Activated CD8-positive, alpha-beta T cell treated with anti-CD3 and anti-CD28 coated beads for 36 hours (primary cell): ENCODE measurements at regions not wholly inside any gene's neighbourhood (a gene's known extent, or its start where the extent isn't known, plus 50 kb on each side); places are given as distances from the start of the nearest gene placed in this dataset.

ENCODE experiments used
- ATAC-seq: fragments of 200-7000 bp; cut with Tn5 transposase; one replicate; pipeline ENCODE4 v1.10.0; 2021; ENCODE audit warnings: mild to moderate bottlenecking, moderate library complexity
- CTCF ChIA-PET: fragments of 350-600 bp; sonication (Branson Sonifier 250); formaldehyde crosslinking; loops from one replicate; lab custom pipeline; 2021; ENCODE audit warnings: antibody characterized with exemption; lab: Charles Lee
- POLR2A ChIA-PET: fragments of 350-600 bp; sonication (Branson Sonifier 250); formaldehyde crosslinking; loops from one replicate; lab custom pipeline; 2021; ENCODE audit warnings: antibody characterized with exemption; lab: Charles Lee
- DNase-seq: peaks from one replicate; pipeline ENCODE4 v3.0.0-alpha.2; 2020
- H3K27ac Mint-ChIP-seq: one replicate; pipeline ENCODE4 v1.8.0; 2021; ENCODE audit warnings: mild to moderate bottlenecking, mixed read lengths
- H3K27me3 Mint-ChIP-seq: one replicate; pipeline ENCODE4 v1.8.0; 2021; ENCODE audit warnings: mixed read lengths
- H3K36me3 Mint-ChIP-seq: one replicate; pipeline ENCODE4 v1.8.0; 2021; ENCODE audit warnings: low read depth, mixed read lengths
- H3K4me1 Mint-ChIP-seq: one replicate; pipeline ENCODE4 v1.8.0; 2021; ENCODE audit warnings: low read depth, mixed read lengths
- H3K4me3 Mint-ChIP-seq: one replicate; pipeline ENCODE4 v1.8.0; 2021; ENCODE audit warnings: mild to moderate bottlenecking, moderate library complexity, mixed read lengths
- H3K9me3 Mint-ChIP-seq: one replicate; pipeline ENCODE4 v1.8.0; 2021; ENCODE audit warnings: mixed read lengths
- intact Hi-C: fragments of 100-400 bp; cut with micrococcal nuclease; formaldehyde crosslinking; loops from one replicate; pipeline ENCODE4 v1.10.0; 2022
- TF ChIP-seq, protein P1 (sequence below): fragments of 200-600 bp; IDR thresholded peaks from one replicate; pipeline ENCODE4 v1.8.0; 2022; ENCODE audit warnings: antibody characterized with exemption, mild to moderate bottlenecking

DNA sequence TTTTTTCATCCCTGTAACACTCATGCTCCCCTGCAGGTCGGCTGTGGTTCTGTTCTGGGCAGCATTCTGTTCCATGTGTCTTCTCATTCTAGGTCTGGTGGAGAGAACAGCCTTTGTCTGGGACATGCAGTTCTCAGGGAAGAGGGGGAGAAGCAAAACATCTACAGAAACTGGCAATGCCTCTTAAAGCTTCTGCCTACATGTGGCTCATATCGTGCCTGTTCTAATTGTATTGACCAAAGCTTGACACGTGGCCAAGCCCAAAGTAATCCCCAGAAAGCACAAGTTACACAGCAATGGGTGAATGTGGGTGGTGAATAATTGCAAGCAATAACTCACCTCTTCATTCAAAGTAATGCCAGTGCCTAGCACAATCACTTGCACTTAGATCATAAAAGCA, 218.2 kb upstream of the IL12B start:
- no peaks in the 10 kb centered on the region for H3K9me3 Mint-ChIP-seq
- intact Hi-C loops = no loop called here
- CTCF ChIA-PET = no interaction called here
- no peak overlapping the region for H3K4me3 Mint-ChIP-seq
- H3K36me3 Mint-ChIP-seq = no peaks in the 10 kb centered on the region
- H3K27ac Mint-ChIP-seq = no peak overlapping the region
- TF ChIP-seq, protein P1, sequence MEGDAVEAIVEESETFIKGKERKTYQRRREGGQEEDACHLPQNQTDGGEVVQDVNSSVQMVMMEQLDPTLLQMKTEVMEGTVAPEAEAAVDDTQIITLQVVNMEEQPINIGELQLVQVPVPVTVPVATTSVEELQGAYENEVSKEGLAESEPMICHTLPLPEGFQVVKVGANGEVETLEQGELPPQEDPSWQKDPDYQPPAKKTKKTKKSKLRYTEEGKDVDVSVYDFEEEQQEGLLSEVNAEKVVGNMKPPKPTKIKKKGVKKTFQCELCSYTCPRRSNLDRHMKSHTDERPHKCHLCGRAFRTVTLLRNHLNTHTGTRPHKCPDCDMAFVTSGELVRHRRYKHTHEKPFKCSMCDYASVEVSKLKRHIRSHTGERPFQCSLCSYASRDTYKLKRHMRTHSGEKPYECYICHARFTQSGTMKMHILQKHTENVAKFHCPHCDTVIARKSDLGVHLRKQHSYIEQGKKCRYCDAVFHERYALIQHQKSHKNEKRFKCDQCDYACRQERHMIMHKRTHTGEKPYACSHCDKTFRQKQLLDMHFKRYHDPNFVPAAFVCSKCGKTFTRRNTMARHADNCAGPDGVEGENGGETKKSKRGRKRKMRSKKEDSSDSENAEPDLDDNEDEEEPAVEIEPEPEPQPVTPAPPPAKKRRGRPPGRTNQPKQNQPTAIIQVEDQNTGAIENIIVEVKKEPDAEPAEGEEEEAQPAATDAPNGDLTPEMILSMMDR = no peak
- POLR2A ChIA-PET = no interaction called here
- ATAC-seq (no peak), DNase-seq (no peak)
- peaks cover 14% of the 10 kb centered on the region for H3K27me3 Mint-ChIP-seq
- H3K4me1 Mint-ChIP-seq = no peaks in the 10 kb centered on the region

DNA sequence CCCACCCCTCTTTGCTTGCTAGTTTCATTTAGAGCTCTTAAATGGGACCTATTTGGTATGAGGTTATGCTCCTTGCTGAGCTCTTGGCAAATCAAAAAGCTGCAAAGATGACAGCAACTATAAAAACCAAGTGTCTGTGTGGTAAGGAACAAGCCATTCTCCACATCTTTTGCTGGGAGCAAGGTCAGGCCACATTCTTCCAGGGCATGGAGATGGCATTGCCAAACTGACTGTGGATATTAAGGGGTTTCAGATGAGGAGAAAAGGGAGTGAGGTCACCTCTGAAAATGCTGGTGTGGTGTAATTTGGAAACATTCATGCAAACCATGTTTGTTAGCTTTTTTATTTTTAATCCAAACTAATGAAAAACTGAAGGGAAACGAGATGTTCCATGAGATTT, 218.8 kb upstream of the IL12B start:
- ChIA-PET CTCF (no interaction called here), POLR2A (no interaction called here)
- no peaks in the 10 kb centered on the region for H3K9me3 Mint-ChIP-seq
- no peak for ATAC-seq
- no peak overlapping the region for H3K4me3 Mint-ChIP-seq
- intact Hi-C loops = no loop called here
- TF ChIP-seq, protein P1 = no peak
- no peak for DNase-seq
- H3K27me3 Mint-ChIP-seq = peaks cover 14% of the 10 kb centered on the region
- H3K4me1 Mint-ChIP-seq = no peaks in the 10 kb centered on the region
- no peak overlapping the region for H3K27ac Mint-ChIP-seq
- no peaks in the 10 kb centered on the region for H3K36me3 Mint-ChIP-seq

DNA sequence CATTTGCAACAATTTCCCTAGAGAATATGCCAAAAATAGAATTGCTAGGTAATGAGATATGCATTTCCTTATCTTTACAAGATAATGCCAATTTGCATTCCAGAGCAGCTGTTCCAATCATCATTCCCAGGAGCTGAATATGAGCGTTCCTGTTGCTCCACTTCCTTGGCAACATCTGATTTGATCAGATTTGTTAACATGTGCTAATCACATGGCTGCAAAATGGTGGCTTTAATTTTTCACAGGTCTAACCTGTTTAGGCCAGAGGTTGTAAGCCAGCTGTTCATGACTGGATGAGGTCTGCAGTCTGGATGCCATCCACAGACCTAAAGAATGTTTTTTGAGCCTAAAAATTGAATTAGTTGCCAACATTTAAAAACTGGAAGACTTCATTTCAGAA, 220.7 kb upstream of the IL12B start:
- POLR2A ChIA-PET = no interaction called here
- H3K27ac Mint-ChIP-seq = no peak overlapping the region
- H3K4me1 Mint-ChIP-seq = no peaks in the 10 kb centered on the region
- intact Hi-C loops = no loop called here
- ATAC-seq = no peak
- H3K27me3 Mint-ChIP-seq = peaks cover 8% of the 10 kb centered on the region
- H3K36me3 Mint-ChIP-seq = no peaks in the 10 kb centered on the region
- TF ChIP-seq, protein P1 = no peak
- DNase-seq = no peak
- H3K9me3 Mint-ChIP-seq = no peaks in the 10 kb centered on the region
- CTCF ChIA-PET = no interaction called here
- no peak overlapping the region for H3K4me3 Mint-ChIP-seq

DNA sequence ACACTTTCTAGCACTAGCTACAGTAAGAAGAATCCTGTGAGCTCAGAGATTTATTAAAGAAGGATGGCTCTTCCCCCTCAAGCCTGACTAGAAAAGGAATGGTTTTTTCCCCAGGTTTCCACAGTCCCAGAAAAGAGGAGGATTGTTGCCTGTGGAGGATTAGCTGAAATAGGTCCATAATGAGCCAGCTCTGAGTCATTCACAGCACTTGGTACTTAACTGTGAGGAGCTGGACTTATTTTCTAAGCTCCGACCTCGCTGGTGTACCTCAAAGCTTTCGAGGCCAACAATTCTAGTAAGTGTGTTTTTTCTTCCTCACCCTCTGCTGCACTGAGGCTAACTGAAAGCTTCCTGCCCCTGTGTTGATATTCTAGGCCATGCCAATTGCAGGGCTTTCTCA, 222.5 kb upstream of the IL12B start:
- H3K27me3 Mint-ChIP-seq = peaks cover 2% of the 10 kb centered on the region
- no peaks in the 10 kb centered on the region for H3K4me1 Mint-ChIP-seq
- POLR2A ChIA-PET = interaction anchor here (0.9 kb wide), 1 partner anchor 221 kb away, joined by 3 read pairs; no protein-coding TSS in a partner anchor
- H3K9me3 Mint-ChIP-seq = no peaks in the 10 kb centered on the region
- no peaks in the 10 kb centered on the region for H3K36me3 Mint-ChIP-seq
- intact Hi-C loops = no loop called here
- no peak overlapping the region for H3K27ac Mint-ChIP-seq
- CTCF ChIA-PET = interaction anchor here (0.8 kb wide), 1 partner anchor 362 kb away, joined by 3 read pairs; no protein-coding TSS in a partner anchor
- TF ChIP-seq, protein P1 = no peak
- no peak for DNase-seq
- H3K4me3 Mint-ChIP-seq = no peak overlapping the region
- ATAC-seq = no peak

DNA sequence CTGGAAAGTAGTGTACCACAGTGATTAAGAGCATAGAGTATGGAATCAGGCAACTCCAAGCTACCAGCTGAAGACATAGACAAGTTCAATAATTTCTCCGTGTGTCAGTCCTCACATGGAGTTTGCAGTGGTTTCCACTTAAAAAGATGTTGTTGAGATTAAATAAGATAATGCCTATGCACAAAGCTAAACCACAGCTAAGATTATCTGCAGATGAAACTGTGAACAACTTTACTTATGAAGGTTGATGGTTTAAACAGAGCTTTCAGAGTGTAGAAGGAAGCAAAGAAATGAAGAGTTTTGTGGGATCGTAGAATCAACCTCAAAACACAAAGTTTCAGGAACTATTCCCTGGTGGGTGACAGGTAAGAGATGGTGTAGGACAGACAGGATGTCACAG, 223.5 kb upstream of the IL12B start:
- ChIA-PET POLR2A (no interaction called here), CTCF (interaction anchor here (1.0 kb wide), 1 partner anchor 30 kb away, joined by 3 read pairs; no protein-coding TSS in a partner anchor)
- no peaks in the 10 kb centered on the region for H3K36me3 Mint-ChIP-seq
- no peak overlapping the region for H3K27ac Mint-ChIP-seq
- ATAC-seq (no peak), DNase-seq (no peak)
- H3K9me3 Mint-ChIP-seq = no peaks in the 10 kb centered on the region
- H3K27me3 Mint-ChIP-seq = peaks cover 2% of the 10 kb centered on the region
- TF ChIP-seq, protein P1 = no peak
- H3K4me1 Mint-ChIP-seq = no peaks in the 10 kb centered on the region
- H3K4me3 Mint-ChIP-seq = no peak overlapping the region
- intact Hi-C loops = no loop called here
